ENCODE measurements at regions not wholly inside any gene's neighbourhood (a gene's known extent, or its start where the extent isn't known, plus 50 kb on each side); places are given as distances from the start of the nearest gene placed in this dataset.

DNA sequence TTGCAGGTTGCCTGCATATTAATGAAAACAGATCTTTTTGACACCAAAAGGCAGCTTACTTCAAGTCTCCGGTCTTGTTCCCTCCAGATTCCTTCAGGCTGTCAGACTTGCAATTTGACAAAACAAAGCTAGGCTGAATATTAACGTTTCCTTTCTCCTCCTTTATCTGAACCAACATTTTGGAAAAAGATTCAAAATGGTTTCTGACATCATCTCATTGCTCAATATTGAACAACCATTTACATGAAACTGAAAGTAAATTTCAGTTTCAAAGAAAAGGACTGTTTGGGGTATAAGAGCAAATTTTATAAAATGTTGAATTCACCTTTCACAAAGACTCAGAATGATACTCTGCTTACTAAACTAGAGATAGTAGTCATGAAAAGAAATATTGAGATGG lies 521.8 kb downstream of the KCNJ2 start:
- TF ChIP-seq, protein P1, sequence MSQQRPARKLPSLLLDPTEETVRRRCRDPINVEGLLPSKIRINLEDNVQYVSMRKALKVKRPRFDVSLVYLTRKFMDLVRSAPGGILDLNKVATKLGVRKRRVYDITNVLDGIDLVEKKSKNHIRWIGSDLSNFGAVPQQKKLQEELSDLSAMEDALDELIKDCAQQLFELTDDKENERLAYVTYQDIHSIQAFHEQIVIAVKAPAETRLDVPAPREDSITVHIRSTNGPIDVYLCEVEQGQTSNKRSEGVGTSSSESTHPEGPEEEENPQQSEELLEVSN (IDR thresholded peaks at IDR 0.05; ENCODE audit: borderline replicate concordance, low read depth) = no peak
- TF ChIP-seq ZFP36 (IDR thresholded peaks at IDR 0.05; ENCODE audit: borderline replicate concordance, partially characterized antibody) (no peak), CEBPB (IDR thresholded peaks at IDR 0.05) (no peak), KDM1A (IDR thresholded peaks at IDR 0.05; ENCODE audit: low read depth) (no peak), POLR2A (IDR thresholded peaks at IDR 0.05; ENCODE audit: low read length) (no peak), EP300 (IDR thresholded peaks at IDR 0.05) (no peak), RAD21 (conservative IDR thresholded peaks at IDR 0.05 in 1 of 2, IDR thresholded peaks at IDR 0.05 in 1 of 2) (no peak), PHF8 (IDR thresholded peaks at IDR 0.05; ENCODE audit: borderline replicate concordance, low read depth) (no peak), CHD2 (IDR thresholded peaks at IDR 0.05; ENCODE audit: low read length, partially characterized antibody) (no peak), ESRRA (IDR thresholded peaks at IDR 0.05; ENCODE audit: borderline replicate concordance, low read length) (no peak)
- TF ChIP-seq, protein P2, sequence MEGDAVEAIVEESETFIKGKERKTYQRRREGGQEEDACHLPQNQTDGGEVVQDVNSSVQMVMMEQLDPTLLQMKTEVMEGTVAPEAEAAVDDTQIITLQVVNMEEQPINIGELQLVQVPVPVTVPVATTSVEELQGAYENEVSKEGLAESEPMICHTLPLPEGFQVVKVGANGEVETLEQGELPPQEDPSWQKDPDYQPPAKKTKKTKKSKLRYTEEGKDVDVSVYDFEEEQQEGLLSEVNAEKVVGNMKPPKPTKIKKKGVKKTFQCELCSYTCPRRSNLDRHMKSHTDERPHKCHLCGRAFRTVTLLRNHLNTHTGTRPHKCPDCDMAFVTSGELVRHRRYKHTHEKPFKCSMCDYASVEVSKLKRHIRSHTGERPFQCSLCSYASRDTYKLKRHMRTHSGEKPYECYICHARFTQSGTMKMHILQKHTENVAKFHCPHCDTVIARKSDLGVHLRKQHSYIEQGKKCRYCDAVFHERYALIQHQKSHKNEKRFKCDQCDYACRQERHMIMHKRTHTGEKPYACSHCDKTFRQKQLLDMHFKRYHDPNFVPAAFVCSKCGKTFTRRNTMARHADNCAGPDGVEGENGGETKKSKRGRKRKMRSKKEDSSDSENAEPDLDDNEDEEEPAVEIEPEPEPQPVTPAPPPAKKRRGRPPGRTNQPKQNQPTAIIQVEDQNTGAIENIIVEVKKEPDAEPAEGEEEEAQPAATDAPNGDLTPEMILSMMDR (IDR thresholded peaks at IDR 0.05) = no peak
- TF ChIP-seq, protein P3, sequence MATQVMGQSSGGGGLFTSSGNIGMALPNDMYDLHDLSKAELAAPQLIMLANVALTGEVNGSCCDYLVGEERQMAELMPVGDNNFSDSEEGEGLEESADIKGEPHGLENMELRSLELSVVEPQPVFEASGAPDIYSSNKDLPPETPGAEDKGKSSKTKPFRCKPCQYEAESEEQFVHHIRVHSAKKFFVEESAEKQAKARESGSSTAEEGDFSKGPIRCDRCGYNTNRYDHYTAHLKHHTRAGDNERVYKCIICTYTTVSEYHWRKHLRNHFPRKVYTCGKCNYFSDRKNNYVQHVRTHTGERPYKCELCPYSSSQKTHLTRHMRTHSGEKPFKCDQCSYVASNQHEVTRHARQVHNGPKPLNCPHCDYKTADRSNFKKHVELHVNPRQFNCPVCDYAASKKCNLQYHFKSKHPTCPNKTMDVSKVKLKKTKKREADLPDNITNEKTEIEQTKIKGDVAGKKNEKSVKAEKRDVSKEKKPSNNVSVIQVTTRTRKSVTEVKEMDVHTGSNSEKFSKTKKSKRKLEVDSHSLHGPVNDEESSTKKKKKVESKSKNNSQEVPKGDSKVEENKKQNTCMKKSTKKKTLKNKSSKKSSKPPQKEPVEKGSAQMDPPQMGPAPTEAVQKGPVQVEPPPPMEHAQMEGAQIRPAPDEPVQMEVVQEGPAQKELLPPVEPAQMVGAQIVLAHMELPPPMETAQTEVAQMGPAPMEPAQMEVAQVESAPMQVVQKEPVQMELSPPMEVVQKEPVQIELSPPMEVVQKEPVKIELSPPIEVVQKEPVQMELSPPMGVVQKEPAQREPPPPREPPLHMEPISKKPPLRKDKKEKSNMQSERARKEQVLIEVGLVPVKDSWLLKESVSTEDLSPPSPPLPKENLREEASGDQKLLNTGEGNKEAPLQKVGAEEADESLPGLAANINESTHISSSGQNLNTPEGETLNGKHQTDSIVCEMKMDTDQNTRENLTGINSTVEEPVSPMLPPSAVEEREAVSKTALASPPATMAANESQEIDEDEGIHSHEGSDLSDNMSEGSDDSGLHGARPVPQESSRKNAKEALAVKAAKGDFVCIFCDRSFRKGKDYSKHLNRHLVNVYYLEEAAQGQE (IDR thresholded peaks at IDR 0.05) = no peak
- TF ChIP-seq, protein P4, sequence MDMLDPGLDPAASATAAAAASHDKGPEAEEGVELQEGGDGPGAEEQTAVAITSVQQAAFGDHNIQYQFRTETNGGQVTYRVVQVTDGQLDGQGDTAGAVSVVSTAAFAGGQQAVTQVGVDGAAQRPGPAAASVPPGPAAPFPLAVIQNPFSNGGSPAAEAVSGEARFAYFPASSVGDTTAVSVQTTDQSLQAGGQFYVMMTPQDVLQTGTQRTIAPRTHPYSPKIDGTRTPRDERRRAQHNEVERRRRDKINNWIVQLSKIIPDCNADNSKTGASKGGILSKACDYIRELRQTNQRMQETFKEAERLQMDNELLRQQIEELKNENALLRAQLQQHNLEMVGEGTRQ (IDR thresholded peaks at IDR 0.05) = no peak
- TF ChIP-seq, protein P5, sequence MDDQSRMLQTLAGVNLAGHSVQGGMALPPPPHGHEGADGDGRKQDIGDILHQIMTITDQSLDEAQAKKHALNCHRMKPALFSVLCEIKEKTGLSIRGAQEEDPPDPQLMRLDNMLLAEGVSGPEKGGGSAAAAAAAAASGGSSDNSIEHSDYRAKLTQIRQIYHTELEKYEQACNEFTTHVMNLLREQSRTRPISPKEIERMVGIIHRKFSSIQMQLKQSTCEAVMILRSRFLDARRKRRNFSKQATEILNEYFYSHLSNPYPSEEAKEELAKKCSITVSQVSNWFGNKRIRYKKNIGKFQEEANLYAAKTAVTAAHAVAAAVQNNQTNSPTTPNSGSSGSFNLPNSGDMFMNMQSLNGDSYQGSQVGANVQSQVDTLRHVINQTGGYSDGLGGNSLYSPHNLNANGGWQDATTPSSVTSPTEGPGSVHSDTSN (IDR thresholded peaks at IDR 0.05) = no peak
